ENCODE measurements at regions not wholly inside any gene's neighbourhood (a gene's known extent, or its start where the extent isn't known, plus 50 kb on each side); places are given as distances from the start of the nearest gene placed in this dataset.

- TF ChIP-seq CTCF (IDR thresholded peaks at IDR 0.05; ENCODE audit: insufficient read depth, low read depth, low read length) (no peak), EZH2 (IDR thresholded peaks at IDR 0.05; ENCODE audit: insufficient read depth, low read length) (no peak)
Measured at GRCh38 chr2:150542172-150542571, 54.7 kb upstream of the RND3 start.

Data from astrocyte (in vitro differentiated cells and primary cell).